Medulla oblongata (tissue), 1 donor: ENCODE measurements at regions not wholly inside any gene's neighbourhood (a gene's known extent, or its start where the extent isn't known, plus 50 kb on each side); places are given as distances from the start of the nearest gene placed in this dataset.

Experiments used
- DNase-seq: peaks from one replicate; pipeline ENCODE4 v3.0.0-alpha.2; 2015; ENCODE audit errors: extremely low spot score

DNA sequence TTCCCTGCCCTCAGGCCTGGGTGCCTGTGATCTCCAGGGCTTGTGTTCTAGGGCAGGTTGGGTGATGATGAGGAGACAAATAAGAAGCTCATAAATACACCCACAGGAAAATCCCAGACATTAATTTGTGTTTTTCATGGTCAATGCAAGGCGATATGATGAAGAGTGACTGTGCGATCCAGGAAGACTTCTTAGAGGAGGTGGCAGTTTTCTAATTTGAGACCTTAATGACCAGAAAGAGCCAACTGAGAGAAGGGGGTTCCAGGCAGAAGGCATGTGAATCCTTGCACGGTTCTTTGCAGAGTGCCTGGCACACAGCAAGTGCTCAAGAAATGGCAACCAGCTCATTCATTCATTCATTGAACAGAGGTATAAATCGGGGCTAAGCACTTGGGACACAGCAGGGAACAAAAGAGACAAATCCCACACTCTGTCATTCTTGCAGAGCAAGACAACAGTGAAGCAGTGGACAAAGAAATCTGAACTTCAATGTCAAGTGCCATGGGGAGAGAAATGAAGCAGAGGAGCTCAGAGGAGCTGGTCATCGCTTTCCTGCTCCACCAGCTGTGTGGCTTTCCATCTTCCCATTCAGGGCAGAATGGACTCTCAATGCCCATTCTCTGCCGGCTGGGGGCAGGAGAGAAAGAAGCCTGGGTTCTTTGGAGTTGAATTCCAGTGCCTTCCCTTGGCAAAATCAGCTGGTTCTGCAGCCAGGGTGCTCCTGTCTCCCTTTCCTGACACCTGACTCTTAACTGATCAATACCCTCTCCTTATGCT is 128.3 kb downstream of the AACS start:
- peak; percentile 44 for DNase-seq

DNA sequence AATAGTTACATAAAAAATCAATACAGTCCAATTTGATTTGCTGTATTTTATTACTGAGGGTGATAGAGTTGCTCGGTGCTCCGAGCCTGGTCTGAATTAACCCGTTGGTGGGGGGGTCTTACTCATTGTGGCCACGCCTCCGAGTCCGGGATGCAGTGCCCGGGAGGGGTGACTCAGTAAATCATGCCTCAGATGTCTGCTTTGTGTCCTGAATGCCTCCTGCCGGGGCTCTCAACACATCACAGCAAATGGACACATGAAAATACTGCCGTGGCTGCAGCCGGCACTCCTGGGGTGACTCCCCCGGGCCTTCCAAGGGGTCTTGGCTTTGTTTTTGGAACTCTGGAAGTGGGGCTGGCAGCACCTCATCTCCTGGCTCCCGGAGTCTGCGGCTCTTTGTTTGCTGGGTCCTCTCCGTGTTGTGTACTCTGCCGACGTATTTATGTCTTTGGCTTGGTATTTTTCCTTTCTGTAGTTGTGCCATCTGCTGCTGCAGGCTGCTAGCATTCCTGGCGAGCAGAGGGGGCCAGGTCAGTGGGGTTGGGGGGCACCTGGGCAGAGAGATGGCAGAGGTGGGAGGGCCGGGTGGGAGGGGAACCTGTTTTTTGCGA is 129.0 kb downstream of the AACS start:
- no peak for DNase-seq

DNA sequence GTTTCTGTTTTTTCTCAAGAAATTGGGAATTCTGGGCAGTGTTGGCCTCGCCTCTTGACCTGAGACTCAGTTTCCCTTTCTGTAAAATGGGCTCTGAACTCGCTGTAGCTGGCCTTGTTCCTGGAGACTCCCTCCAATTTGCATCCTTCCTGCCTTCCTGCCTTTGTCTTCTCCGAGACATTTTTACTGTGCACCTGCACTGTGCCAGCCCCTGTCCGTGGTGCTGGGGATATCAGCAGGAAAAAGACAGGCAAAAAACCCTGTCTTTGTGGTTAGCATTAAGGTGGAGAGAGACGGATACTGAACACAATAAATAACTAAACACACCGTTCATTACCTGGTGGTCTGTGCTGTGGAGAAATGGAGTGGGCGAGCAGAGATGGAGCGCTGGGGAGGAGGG is 129.8 kb downstream of the AACS start:
- DNase-seq = no peak

DNA sequence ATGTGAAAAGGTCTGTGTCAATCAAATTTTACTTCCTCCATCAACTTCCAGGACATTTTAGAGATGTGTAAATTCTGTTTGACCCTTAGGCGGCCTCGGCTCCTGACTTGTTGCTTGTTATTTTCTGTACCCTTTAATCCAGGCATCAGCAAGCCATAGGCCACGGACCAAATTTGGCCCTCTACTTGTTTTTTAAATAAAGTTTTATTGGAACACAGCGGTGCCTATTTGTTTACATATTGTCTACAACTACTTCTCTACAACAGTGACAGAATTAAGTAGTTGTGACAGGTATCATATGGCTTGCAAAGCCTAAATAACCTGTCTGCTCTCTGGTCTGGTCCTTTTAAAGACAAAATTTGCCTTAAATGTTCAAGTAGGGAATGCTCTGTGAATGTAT is 132.1 kb downstream of the AACS start:
- no peak for DNase-seq

DNA sequence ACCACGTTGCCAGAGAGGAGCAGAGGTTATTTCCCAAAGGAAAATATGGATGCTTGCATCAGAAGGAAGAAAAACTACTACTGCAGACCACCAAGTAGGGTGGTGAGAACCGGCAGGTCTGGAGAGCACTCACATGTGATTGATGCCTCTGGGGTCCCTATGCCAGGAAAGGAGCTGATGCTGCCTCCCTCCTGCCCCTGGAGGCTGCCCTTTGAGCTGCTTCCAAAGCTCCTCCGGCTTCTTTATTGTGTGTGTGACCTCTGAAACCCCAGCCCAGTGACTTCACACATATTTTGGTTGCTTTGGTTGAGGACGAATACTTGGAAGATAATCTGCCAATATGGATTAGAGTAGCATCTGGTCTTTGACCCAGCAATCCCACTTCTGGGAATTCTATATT is 133.4 kb downstream of the AACS start:
- no peak for DNase-seq

GRCh38 chr12:125201090-125201489 is 135.9 kb downstream of the AACS start:
- DNase-seq = no peak

DNA sequence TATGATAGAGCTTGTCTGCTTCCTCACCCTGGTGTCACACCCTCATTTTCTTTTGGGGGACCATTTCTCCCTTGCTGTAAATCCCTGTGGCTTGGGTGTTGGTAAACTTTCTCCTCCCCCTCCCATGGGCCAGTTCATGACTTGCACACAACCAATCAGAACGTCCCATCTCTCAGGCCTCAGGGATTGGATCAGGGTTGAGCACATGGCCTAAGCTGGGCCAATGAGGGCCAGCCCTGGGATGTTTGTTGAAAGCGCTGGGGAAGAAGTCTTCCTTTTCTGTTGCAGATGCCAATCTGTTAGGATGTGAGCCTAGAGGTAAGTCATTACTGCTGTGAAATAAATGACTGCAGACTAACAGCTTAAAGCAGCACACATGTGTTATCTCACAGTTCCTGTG is 136.7 kb downstream of the AACS start:
- DNase-seq = no peak

- DNase-seq = no peak
Measured at GRCh38 chr12:125202421-125202820, 137.2 kb downstream of the AACS start.

DNA sequence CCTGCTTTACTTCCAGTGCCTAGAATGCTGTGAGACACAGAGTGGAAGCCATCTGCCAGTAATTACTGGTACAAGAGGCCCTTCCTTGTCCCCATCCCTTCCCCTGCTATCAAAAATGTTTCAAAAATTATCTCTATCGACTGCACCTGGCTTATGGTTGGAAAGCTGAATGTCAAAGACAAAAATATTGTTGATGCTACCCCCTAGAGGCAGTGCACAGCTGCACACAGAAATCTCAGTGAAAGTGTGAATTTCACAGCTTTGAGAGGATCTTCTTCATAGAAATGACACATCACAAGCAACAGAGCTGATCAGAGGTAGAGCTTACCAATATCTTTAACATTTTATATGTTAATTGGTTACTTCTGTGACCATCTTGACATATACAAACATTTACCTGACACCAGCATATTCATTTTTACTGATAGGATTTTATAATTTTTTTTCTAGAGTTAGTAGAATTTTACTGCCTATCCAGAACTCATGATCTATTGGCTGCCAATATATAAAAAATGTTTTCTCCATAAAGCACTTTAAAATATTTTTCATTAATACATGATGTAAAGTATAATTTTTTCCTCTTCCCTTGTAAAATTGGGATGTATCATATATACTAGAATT is 138.0 kb downstream of the AACS start:
- DNase-seq = no peak

DNA sequence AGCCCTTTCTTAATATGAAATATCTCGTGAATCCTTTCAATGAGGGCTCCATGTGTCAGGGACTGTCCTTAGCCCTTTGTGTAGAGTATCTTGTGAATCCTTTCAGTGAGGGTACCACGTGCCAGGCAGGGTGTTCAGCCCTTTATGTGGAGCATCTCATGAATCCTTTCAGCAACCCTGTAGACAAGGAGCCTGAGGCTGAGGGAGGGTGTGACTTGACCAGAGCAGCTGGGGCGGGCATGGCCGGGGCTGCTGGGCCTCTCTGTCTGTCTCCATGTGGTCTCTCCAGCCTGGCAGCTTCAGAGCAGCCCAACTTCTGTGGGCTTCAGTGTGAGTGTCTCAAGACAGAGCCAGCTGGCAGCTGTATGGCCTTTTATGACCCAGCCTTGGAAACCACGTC is 140.2 kb downstream of the AACS start:
- DNase-seq = no peak

- no peak for DNase-seq
Measured at GRCh38 chr12:125206711-125207110, 141.5 kb downstream of the AACS start.

- no peak for DNase-seq
Measured at GRCh38 chr12:125208334-125208733, 143.1 kb downstream of the AACS start.

DNA sequence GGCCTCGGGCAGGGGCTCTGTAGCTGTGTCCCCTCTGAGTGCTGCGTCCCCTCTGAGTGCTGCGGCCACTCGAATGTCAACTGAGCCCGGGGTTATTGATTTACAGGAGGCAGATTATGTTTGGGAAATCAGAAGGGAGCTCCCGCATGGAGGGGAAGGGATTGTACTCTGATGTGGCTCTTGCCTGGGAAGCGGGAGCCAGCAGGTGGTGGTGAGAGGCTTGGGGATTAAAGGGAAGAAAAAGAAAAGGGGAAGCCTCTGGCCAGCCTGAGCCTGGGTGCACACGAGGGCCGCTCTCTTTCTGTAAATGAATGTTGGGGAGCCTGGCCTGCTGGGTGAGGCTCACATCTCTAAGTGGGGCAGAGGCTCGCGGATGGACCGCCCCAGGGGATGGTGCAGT is 143.7 kb downstream of the AACS start:
- no peak for DNase-seq

DNA sequence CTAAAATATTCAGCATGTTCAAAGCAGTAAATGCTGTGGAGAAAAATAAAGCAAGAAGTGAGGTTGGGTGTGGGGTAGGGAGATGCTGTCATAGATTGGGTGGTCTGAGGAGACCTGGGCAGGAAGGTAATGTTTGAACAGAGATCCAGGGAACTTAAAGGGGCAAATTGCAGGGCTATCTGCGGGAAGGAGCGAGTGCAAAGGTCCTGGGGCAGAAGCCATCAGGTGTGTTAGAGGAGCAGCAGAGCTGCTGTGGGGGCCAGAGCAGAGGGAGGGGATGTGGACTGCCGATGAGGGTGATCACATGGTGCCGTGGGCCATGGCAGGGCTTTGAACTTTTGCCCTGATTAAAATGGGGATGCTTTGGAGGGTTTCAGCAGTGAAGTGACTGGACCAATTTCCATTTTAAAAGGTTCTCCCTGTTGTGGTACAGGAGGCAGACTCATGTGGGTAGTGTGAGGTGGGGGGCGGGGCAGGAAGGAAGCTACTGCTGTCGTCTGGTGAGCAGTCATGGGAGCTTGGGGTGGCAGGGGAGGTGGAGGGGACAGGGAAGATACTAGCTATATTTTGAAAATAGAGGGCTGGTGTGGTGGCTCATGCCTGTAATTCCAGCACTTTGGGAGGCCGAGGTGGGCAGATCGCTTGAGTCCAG is 145.0 kb downstream of the AACS start:
- no peak for DNase-seq

- DNase-seq = no peak
Measured at GRCh38 chr12:125211464-125211863, 146.2 kb downstream of the AACS start.

GRCh38 chr12:125214289-125214688 is 149.1 kb downstream of the AACS start:
- no peak for DNase-seq

DNA sequence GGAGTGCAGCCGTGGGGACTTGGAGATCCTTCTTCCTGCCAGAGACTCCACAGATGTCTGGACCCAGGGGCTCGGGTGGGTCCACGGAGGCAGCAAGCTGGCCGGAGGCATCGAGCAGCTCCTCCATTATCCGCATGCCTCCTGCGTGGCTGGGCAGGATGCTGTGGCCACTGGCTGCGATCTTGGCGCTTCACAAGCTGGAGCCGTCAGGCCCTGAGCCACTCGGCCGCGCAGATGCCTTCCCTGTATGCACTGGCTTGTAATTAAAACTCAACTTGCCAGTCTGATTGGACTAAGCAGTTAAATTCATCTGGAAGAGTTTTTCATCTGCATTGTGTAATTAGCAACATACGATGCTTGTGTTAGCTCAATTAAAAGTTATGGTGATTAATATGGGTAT is 151.5 kb downstream of the AACS start:
- no peak for DNase-seq

- DNase-seq = no peak
Measured at GRCh38 chr12:125217308-125217707, 152.1 kb downstream of the AACS start.

DNA sequence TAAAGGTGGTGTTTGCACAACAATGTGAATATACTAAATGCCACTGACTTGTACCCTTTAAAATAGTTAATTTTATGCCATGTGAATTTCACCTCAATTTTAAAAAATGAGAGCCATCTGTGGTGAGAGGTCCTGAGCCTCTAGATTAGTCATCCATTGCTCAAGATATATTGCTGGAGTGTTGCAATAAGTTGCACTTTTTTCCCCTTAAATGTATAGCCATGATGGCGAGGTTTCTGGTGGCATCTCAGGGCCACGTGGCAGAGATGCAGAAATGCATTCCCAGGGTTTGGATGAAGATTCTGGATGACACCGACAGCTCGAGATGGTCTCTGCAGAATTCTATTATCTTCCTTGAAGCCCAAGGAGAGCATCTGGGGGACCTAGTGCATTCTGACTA is 153.7 kb downstream of the AACS start:
- DNase-seq = no peak

GRCh38 chr12:125220404-125221273 is 155.4 kb downstream of the AACS start:
- DNase-seq = no peak

DNA sequence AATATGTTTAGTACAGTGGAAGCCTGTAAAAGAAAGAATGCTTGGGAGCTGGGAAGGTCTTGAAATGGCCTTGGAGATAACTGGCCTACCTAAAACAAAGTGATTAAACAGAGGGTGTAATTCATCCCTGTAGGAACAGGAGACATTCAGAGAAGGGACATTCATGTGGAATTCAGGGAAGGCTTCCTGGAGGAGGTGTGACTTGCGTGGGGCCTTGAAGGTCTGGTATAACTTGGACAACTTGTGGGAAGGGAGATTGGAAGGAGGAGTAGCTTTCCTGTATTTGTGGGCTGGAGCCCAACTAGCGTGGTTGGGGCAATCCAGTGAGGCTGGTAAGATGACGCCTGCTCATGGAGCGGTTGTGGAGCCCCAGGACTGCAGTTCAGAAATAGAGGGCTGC is 156.4 kb downstream of the AACS start:
- no peak for DNase-seq

GRCh38 chr12:125222876-125223275 is 157.6 kb downstream of the AACS start:
- no peak for DNase-seq
